ENCODE measurements at regions not wholly inside any gene's neighbourhood (a gene's known extent, or its start where the extent isn't known, plus 50 kb on each side); places are given as distances from the start of the nearest gene placed in this dataset.

- Histone ChIP-seq H3K27ac (ENCODE audit: insufficient read depth, low read depth, low read length, poor library complexity, severe bottlenecking) (no peak overlapping the region), H3K4me1 (ENCODE audit: control insufficient read depth, insufficient read depth, low read length) (no peaks in the 10 kb centered on the region), H3K9me3 (ENCODE audit: control insufficient read depth, low read length) (no peaks in the 10 kb centered on the region), H3K27me3 (ENCODE audit: control insufficient read depth, insufficient read depth, low read length, poor library complexity, severe bottlenecking) (no peaks in the 10 kb centered on the region), H3K36me3 (ENCODE audit: control insufficient read depth, insufficient read depth, low read length) (no peaks in the 10 kb centered on the region), H3K4me3 (ENCODE audit: insufficient read depth, low read depth, low read length) (no peak overlapping the region)
- WGBS, 2 experiments = 88 to 94% methylated on average over 2 of the region's 2 CpGs
These were observed 234.2 kb downstream of the ASXL3 start for GRCh38 chr18:33812186-33812585.

GRCh38 chr18:33805592-33805991 lies 227.6 kb downstream of the ASXL3 start:
- Histone ChIP-seq H3K4me1 (ENCODE audit: control insufficient read depth, insufficient read depth, low read length) (no peaks in the 10 kb centered on the region), H3K27ac (ENCODE audit: insufficient read depth, low read depth, low read length, poor library complexity, severe bottlenecking) (no peak overlapping the region), H3K36me3 (ENCODE audit: control insufficient read depth, insufficient read depth, low read length) (no peaks in the 10 kb centered on the region), H3K27me3 (ENCODE audit: control insufficient read depth, insufficient read depth, low read length, poor library complexity, severe bottlenecking) (no peaks in the 10 kb centered on the region), H3K9me3 (ENCODE audit: control insufficient read depth, low read length) (no peaks in the 10 kb centered on the region), H3K4me3 (ENCODE audit: insufficient read depth, low read depth, low read length) (no peak overlapping the region)
- WGBS, 2 experiments = 87 to 98% methylated on average over 4 of the region's 4 CpGs

- H3K27ac ChIP-seq (ENCODE audit: insufficient read depth, low read depth, low read length, poor library complexity, severe bottlenecking) = no peak overlapping the region
These were observed 226.2 kb downstream of the ASXL3 start for GRCh38 chr18:33804258-33804657.

GRCh38 chr18:33803636-33804035 lies 225.6 kb downstream of the ASXL3 start:
- Histone ChIP-seq H3K27me3 (ENCODE audit: control insufficient read depth, insufficient read depth, low read length, poor library complexity, severe bottlenecking) (no peaks in the 10 kb centered on the region), H3K9me3 (ENCODE audit: control insufficient read depth, low read length) (no peaks in the 10 kb centered on the region), H3K4me1 (ENCODE audit: control insufficient read depth, insufficient read depth, low read length) (no peaks in the 10 kb centered on the region), H3K36me3 (ENCODE audit: control insufficient read depth, insufficient read depth, low read length) (no peaks in the 10 kb centered on the region), H3K27ac (ENCODE audit: insufficient read depth, low read depth, low read length, poor library complexity, severe bottlenecking) (no peak overlapping the region), H3K4me3 (ENCODE audit: insufficient read depth, low read depth, low read length) (no peak overlapping the region)
- WGBS, 2 experiments = 71 to 73% methylated on average over 3 of the region's 3 CpGs

More at GRCh38 chr18:33804258-33804657, 226.2 kb downstream of the ASXL3 start:
- Histone ChIP-seq H3K27me3 (ENCODE audit: control insufficient read depth, insufficient read depth, low read length, poor library complexity, severe bottlenecking) (no peaks in the 10 kb centered on the region), H3K4me1 (ENCODE audit: control insufficient read depth, insufficient read depth, low read length) (no peaks in the 10 kb centered on the region), H3K9me3 (ENCODE audit: control insufficient read depth, low read length) (no peaks in the 10 kb centered on the region), H3K36me3 (ENCODE audit: control insufficient read depth, insufficient read depth, low read length) (no peaks in the 10 kb centered on the region), H3K4me3 (ENCODE audit: insufficient read depth, low read depth, low read length) (no peak overlapping the region)
- WGBS, 2 experiments = 95 to 98% methylated on average over 3 of the region's 3 CpGs

- H3K4me3 ChIP-seq (ENCODE audit: insufficient read depth, low read depth, low read length) = no peak overlapping the region
- no peaks in the 10 kb centered on the region for H3K9me3 ChIP-seq (ENCODE audit: control insufficient read depth, low read length)
- no peak overlapping the region for H3K27ac ChIP-seq (ENCODE audit: insufficient read depth, low read depth, low read length, poor library complexity, severe bottlenecking)
- H3K36me3 ChIP-seq (ENCODE audit: control insufficient read depth, insufficient read depth, low read length) = no peaks in the 10 kb centered on the region
- H3K4me1 ChIP-seq (ENCODE audit: control insufficient read depth, insufficient read depth, low read length) = no peaks in the 10 kb centered on the region
- no peaks in the 10 kb centered on the region for H3K27me3 ChIP-seq (ENCODE audit: control insufficient read depth, insufficient read depth, low read length, poor library complexity, severe bottlenecking)
- 85 to 90% methylated on average over 2 of the region's 2 CpGs for WGBS, 2 experiments
These were observed 224.9 kb downstream of the ASXL3 start for GRCh38 chr18:33802955-33803354.
